ENCODE measurements at regions not wholly inside any gene's neighbourhood (a gene's known extent, or its start where the extent isn't known, plus 50 kb on each side); places are given as distances from the start of the nearest gene placed in this dataset.
"Not testable (repeated sequence)": the region's sequence is repeated elsewhere in the genome, so short reads cannot be mapped to it uniquely, and the experiment has no call there.

GRCh38 chr1:60791226-60791625, 291.1 kb upstream of the NFIA start:
- H3K4me1 Mint-ChIP-seq = no peaks in the 10 kb centered on the region
- intact Hi-C loops (cut with micrococcal nuclease) = no loop called here

GRCh38 chr1:60773099-60773498, 309.3 kb upstream of the NFIA start:
- not testable (repeated sequence) for ATAC-seq

More at GRCh38 chr1:60791226-60791625, 291.1 kb upstream of the NFIA start:
- ATAC-seq (no peak), DNase-seq (no peak)
- Histone ChIP-seq H3K4me3 (ENCODE audit: low read length) (no peak overlapping the region), H3K4me1 (ENCODE audit: control insufficient read depth in 2 of 2, insufficient read depth in 2 of 2, low read length in 2 of 2) (no peaks in the 10 kb centered on the region), H3K36me3 (ENCODE audit: control insufficient read depth in 2 of 3, insufficient read depth in 3 of 3, low read length in 3 of 3) (no peaks in the 10 kb centered on the region), H3K27ac (ENCODE audit: low read depth, low read length) (no peak overlapping the region), H3K27me3 (ENCODE audit: control insufficient read depth in 2 of 2, insufficient read depth in 2 of 2, low read length in 2 of 2) (no peaks in the 10 kb centered on the region), H3K9me3 (ENCODE audit: control insufficient read depth in 2 of 3, low read length in 3 of 3) (no peaks in the 10 kb centered on the region)
- Mint-ChIP-seq H3K27me3 (peaks cover 0 to 15% (median 12%) of the 10 kb centered on the region in 5 donors), H3K4me3 (no peak overlapping the region), H3K27ac (no peak overlapping the region), H3K36me3 (no peaks in the 10 kb centered on the region), H3K9me3 (no peaks in the 10 kb centered on the region)
- ChIA-PET CTCF (no interaction called here), POLR2A (no interaction called here)

DNA sequence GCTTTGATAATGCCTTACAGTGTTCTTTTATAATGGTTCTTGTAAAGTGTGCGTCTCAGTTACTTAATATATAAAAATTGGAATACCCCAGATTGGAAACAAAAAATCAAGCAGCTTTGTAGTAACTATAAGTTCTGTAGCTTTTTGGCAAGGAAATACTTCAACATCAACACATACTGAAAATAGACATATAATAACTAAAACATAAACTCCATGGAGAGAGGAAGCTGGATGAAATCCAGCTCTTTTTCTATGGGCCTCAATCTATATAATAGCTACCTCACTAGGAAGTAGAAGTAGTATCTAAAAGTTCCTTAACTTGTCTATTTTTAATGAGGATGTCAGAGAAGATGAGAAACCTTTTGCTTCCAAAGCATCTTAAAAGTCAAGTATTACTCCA, 313.3 kb upstream of the NFIA start:
- no peak overlapping the region for H3K4me3 Mint-ChIP-seq
- no peak for DNase-seq
- peaks cover 0 to 4% (median 0%) of the 10 kb centered on the region in 5 donors for H3K36me3 Mint-ChIP-seq
- Histone ChIP-seq H3K4me1 (ENCODE audit: control insufficient read depth in 2 of 2, insufficient read depth in 2 of 2, low read length in 2 of 2) (no peaks in the 10 kb centered on the region), H3K4me3 (ENCODE audit: low read length) (no peak overlapping the region), H3K27me3 (ENCODE audit: control insufficient read depth in 2 of 2, insufficient read depth in 2 of 2, low read length in 2 of 2) (no peaks in the 10 kb centered on the region), H3K9me3 (ENCODE audit: control insufficient read depth in 2 of 3, low read length in 3 of 3) (no peaks in the 10 kb centered on the region), H3K36me3 (ENCODE audit: control insufficient read depth in 2 of 3, insufficient read depth in 3 of 3, low read length in 3 of 3) (no peaks in the 10 kb centered on the region), H3K27ac (ENCODE audit: low read depth, low read length) (no peak overlapping the region)
- H3K27me3 Mint-ChIP-seq = peaks cover 0 to 20% (median 5%) of the 10 kb centered on the region in 5 donors
- POLR2A ChIA-PET = no interaction called here
- peaks cover 0 to 20% (median 2%) of the 10 kb centered on the region in 11 donors for H3K9me3 Mint-ChIP-seq
- CTCF ChIA-PET = no interaction called here
- no peak for ATAC-seq
- H3K4me1 Mint-ChIP-seq = no peaks in the 10 kb centered on the region
- intact Hi-C loops (cut with micrococcal nuclease) = loop anchor here in 1 of 2 donors (10.0 kb wide), 1 partner anchor 794 kb away; no protein-coding TSS in a partner anchor
- H3K27ac Mint-ChIP-seq = no peak overlapping the region

More at GRCh38 chr1:60773099-60773498, 309.3 kb upstream of the NFIA start:
- POLR2A ChIA-PET; H3K27ac ChIP-seq (ENCODE audit: low read depth, low read length); intact Hi-C loops (cut with micrococcal nuclease); CTCF ChIA-PET; H3K36me3 Mint-ChIP-seq; H3K36me3 ChIP-seq (ENCODE audit: control insufficient read depth in 2 of 3, insufficient read depth in 3 of 3, low read length in 3 of 3); H3K4me3 ChIP-seq (ENCODE audit: low read length); H3K4me1 ChIP-seq (ENCODE audit: control insufficient read depth in 2 of 2, insufficient read depth in 2 of 2, low read length in 2 of 2); DNase-seq; H3K4me3 Mint-ChIP-seq; H3K4me1 Mint-ChIP-seq; H3K9me3 ChIP-seq (ENCODE audit: control insufficient read depth in 2 of 3, low read length in 3 of 3); H3K27me3 ChIP-seq (ENCODE audit: control insufficient read depth in 2 of 2, insufficient read depth in 2 of 2, low read length in 2 of 2); H3K27ac Mint-ChIP-seq: not testable (repeated sequence)
- Mint-ChIP-seq H3K9me3 (peaks cover 0 to 18% (median 2%) of the 10 kb centered on the region in 11 donors), H3K27me3 (peaks cover 0 to 12% (median 0%) of the 10 kb centered on the region in 5 donors)

- peaks cover 0 to 18% (median 0%) of the 10 kb centered on the region in 11 donors for H3K9me3 Mint-ChIP-seq
- no peaks in the 10 kb centered on the region for H3K4me1 ChIP-seq (ENCODE audit: control insufficient read depth in 2 of 2, insufficient read depth in 2 of 2, low read length in 2 of 2)
- no peaks in the 10 kb centered on the region for H3K36me3 ChIP-seq (ENCODE audit: control insufficient read depth in 2 of 3, insufficient read depth in 3 of 3, low read length in 3 of 3)
- H3K27me3 Mint-ChIP-seq = peaks cover 0 to 20% (median 6%) of the 10 kb centered on the region in 5 donors
- no peaks in the 10 kb centered on the region for H3K4me1 Mint-ChIP-seq
- DNase-seq = no peak
- H3K9me3 ChIP-seq (ENCODE audit: control insufficient read depth in 2 of 3, low read length in 3 of 3) = no peaks in the 10 kb centered on the region
- no peak overlapping the region for H3K27ac Mint-ChIP-seq
- H3K4me3 Mint-ChIP-seq = no peak overlapping the region
- no peak overlapping the region for H3K4me3 ChIP-seq (ENCODE audit: low read length)
- POLR2A ChIA-PET = no interaction called here
- H3K36me3 Mint-ChIP-seq = peaks cover 0 to 4% (median 0%) of the 10 kb centered on the region in 5 donors
- no peaks in the 10 kb centered on the region for H3K27me3 ChIP-seq (ENCODE audit: control insufficient read depth in 2 of 2, insufficient read depth in 2 of 2, low read length in 2 of 2)
- H3K27ac ChIP-seq (ENCODE audit: low read depth, low read length) = no peak overlapping the region
- CTCF ChIA-PET = no interaction called here
- intact Hi-C loops (cut with micrococcal nuclease) = loop anchor here in 1 of 2 donors (10.0 kb wide), 1 partner anchor 790 kb away; no protein-coding TSS in a partner anchor
- ATAC-seq = no peak
Measured at GRCh38 chr1:60765204-60765603, 317.2 kb upstream of the NFIA start.

- Histone ChIP-seq H3K27ac (ENCODE audit: low read depth, low read length) (no peak overlapping the region), H3K4me3 (ENCODE audit: low read length) (no peak overlapping the region), H3K27me3 (ENCODE audit: control insufficient read depth in 2 of 2, insufficient read depth in 2 of 2, low read length in 2 of 2) (no peaks in the 10 kb centered on the region), H3K36me3 (ENCODE audit: control insufficient read depth in 2 of 3, insufficient read depth in 3 of 3, low read length in 3 of 3) (no peaks in the 10 kb centered on the region), H3K4me1 (ENCODE audit: control insufficient read depth in 2 of 2, insufficient read depth in 2 of 2, low read length in 2 of 2) (no peaks in the 10 kb centered on the region), H3K9me3 (ENCODE audit: control insufficient read depth in 2 of 3, low read length in 3 of 3) (no peaks in the 10 kb centered on the region)
- Mint-ChIP-seq H3K4me3 (no peak overlapping the region), H3K27me3 (peaks cover 0 to 14% (median 6%) of the 10 kb centered on the region in 5 donors), H3K36me3 (peaks cover 0 to 4% (median 0%) of the 10 kb centered on the region in 5 donors), H3K4me1 (no peaks in the 10 kb centered on the region), H3K27ac (no peak overlapping the region), H3K9me3 (peaks cover 0 to 10% (median 0%) of the 10 kb centered on the region in 11 donors)
- ChIA-PET CTCF (no interaction called here), POLR2A (no interaction called here)
- ATAC-seq (no peak), DNase-seq (no peak)
- intact Hi-C loops (cut with micrococcal nuclease) = loop anchor here in 1 of 2 donors (10.0 kb wide), 1 partner anchor 790 kb away; no protein-coding TSS in a partner anchor
Measured at GRCh38 chr1:60764489-60764888, 317.9 kb upstream of the NFIA start.

GRCh38 chr1:60763741-60764140, 318.6 kb upstream of the NFIA start:
- no peak for ATAC-seq

DNA sequence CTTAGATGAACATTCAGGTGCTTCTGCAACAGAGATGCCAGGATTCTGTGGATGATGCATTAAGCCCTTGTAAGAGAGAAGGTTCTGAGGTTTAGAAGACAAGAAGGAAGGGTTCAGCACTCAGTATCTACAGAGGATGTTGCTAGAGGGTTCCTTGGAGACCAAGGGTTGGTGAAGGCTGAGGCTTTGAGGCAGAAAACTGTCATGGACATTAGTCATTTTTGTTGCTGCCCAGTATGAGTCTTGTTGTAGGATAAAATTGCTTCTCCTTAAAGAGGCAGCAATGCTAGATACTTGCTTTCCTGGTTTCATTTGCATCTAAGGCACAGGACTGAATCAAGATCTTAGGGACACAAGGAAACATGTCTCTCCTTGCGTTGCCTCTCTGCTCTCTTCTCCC, 319.4 kb upstream of the NFIA start:
- Mint-ChIP-seq H3K27ac (no peak overlapping the region), H3K9me3 (peaks cover 0 to 9% (median 0%) of the 10 kb centered on the region in 11 donors), H3K4me3 (no peak overlapping the region), H3K27me3 (peaks cover 0 to 18% (median 6%) of the 10 kb centered on the region in 5 donors), H3K4me1 (no peaks in the 10 kb centered on the region), H3K36me3 (peaks cover 0 to 4% (median 0%) of the 10 kb centered on the region in 5 donors)
- Histone ChIP-seq H3K27me3 (ENCODE audit: control insufficient read depth in 2 of 2, insufficient read depth in 2 of 2, low read length in 2 of 2) (no peaks in the 10 kb centered on the region), H3K9me3 (ENCODE audit: control insufficient read depth in 2 of 3, low read length in 3 of 3) (no peaks in the 10 kb centered on the region), H3K4me3 (ENCODE audit: low read length) (no peak overlapping the region), H3K27ac (ENCODE audit: low read depth, low read length) (no peak overlapping the region), H3K4me1 (ENCODE audit: control insufficient read depth in 2 of 2, insufficient read depth in 2 of 2, low read length in 2 of 2) (no peaks in the 10 kb centered on the region), H3K36me3 (ENCODE audit: control insufficient read depth in 2 of 3, insufficient read depth in 3 of 3, low read length in 3 of 3) (no peaks in the 10 kb centered on the region)
- CTCF ChIA-PET = no interaction called here
- ATAC-seq = no peak
- DNase-seq = no peak
- POLR2A ChIA-PET = no interaction called here
- intact Hi-C loops (cut with micrococcal nuclease) = loop anchor here in 1 of 2 donors (10.0 kb wide), 1 partner anchor 788 kb away; no protein-coding TSS in a partner anchor

More at GRCh38 chr1:60763741-60764140, 318.6 kb upstream of the NFIA start:
- ChIA-PET POLR2A (no interaction called here), CTCF (no interaction called here)
- Histone ChIP-seq H3K27me3 (ENCODE audit: control insufficient read depth in 2 of 2, insufficient read depth in 2 of 2, low read length in 2 of 2) (no peaks in the 10 kb centered on the region), H3K4me3 (ENCODE audit: low read length) (no peak overlapping the region), H3K9me3 (ENCODE audit: control insufficient read depth in 2 of 3, low read length in 3 of 3) (no peaks in the 10 kb centered on the region), H3K36me3 (ENCODE audit: control insufficient read depth in 2 of 3, insufficient read depth in 3 of 3, low read length in 3 of 3) (no peaks in the 10 kb centered on the region), H3K27ac (ENCODE audit: low read depth, low read length) (no peak overlapping the region), H3K4me1 (ENCODE audit: control insufficient read depth in 2 of 2, insufficient read depth in 2 of 2, low read length in 2 of 2) (no peaks in the 10 kb centered on the region)
- DNase-seq = no peak
- H3K4me3 Mint-ChIP-seq = no peak overlapping the region
- H3K4me1 Mint-ChIP-seq = no peaks in the 10 kb centered on the region
- H3K9me3 Mint-ChIP-seq = peaks cover 0 to 9% (median 0%) of the 10 kb centered on the region in 11 donors
- no peak overlapping the region for H3K27ac Mint-ChIP-seq
- peaks cover 0 to 4% (median 0%) of the 10 kb centered on the region in 5 donors for H3K36me3 Mint-ChIP-seq
- peaks cover 0 to 16% (median 6%) of the 10 kb centered on the region in 5 donors for H3K27me3 Mint-ChIP-seq
- intact Hi-C loops (cut with micrococcal nuclease) = loop anchor here in 1 of 2 donors (10.0 kb wide), 1 partner anchor 789 kb away; no protein-coding TSS in a partner anchor
